ENCODE measurements at regions not wholly inside any gene's neighbourhood (a gene's known extent, or its start where the extent isn't known, plus 50 kb on each side); places are given as distances from the start of the nearest gene placed in this dataset.

DNA sequence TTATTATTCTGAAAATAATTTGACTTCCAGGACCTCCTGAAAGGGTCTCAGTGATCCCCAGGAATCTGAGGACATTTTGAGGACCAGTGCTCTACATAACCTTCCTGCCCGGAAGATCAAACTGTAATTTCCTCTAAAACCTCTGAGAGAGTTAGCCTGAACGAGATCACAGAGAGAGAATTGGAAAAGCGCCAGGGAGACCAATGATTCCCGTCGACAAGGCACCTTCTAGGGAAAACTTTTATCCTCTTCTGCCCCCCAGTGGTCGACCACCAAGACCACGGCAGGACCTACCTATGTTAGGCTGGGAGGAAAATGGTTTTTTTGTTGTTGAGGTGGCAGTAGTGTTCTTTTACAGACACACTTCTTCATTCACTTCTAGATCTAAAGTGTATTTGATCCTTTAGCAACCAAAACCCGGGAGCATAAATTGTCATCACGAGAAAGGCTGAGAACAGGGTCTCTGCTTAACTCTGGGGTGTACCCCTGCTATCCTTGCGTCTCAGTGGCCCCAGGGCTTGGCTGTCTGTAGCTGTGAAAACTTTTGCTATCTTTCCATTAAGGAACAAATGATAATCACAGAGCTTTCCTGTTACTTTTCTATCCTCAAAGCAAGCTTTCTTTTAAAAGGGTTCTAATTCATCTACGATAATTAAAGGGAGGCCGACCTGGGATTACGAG lies 62.9 kb upstream of the NID2 start:
- H3K27ac ChIP-seq (ENCODE audit: control insufficient read depth, insufficient read depth, low read length): no peak overlapping the region
- H3K27me3 ChIP-seq (ENCODE audit: control insufficient read depth, extremely low read depth, insufficient read depth, low read length): no peaks in the 10 kb centered on the region
- peak; percentile 53 for FAIRE-seq
- H4K20me1 ChIP-seq (ENCODE audit: control insufficient read depth, extremely low read depth, insufficient read depth, low read length): no peaks in the 10 kb centered on the region
- H3K9ac ChIP-seq (ENCODE audit: control insufficient read depth, extremely low read depth, insufficient read depth, low read length): no peak overlapping the region
- no peaks in the 10 kb centered on the region for H3K36me3 ChIP-seq (ENCODE audit: control insufficient read depth in 2 of 2, extremely low read depth in 1 of 2, insufficient read depth in 2 of 2, low read length in 2 of 2)
- DNase-seq (ENCODE audit: low read depth, low spot score): peak; percentile 48
- no peaks in the 10 kb centered on the region for H3K79me2 ChIP-seq (ENCODE audit: control insufficient read depth, insufficient read depth, low read length)
- H2AFZ ChIP-seq (ENCODE audit: control insufficient read depth, low read length): peak overlapping the region; percentile 28
- H3K9me1 ChIP-seq (ENCODE audit: control insufficient read depth, extremely low read depth, insufficient read depth, low read length): no peaks in the 10 kb centered on the region
- H3K9me3 ChIP-seq (ENCODE audit: control insufficient read depth, low read depth, low read length): no peaks in the 10 kb centered on the region
- H3K4me2 ChIP-seq (ENCODE audit: control insufficient read depth, extremely low read depth, insufficient read depth, low read depth, low read length): peak overlapping the region; percentile 43
- H3K4me1 ChIP-seq (ENCODE audit: control insufficient read depth, extremely low read depth, insufficient read depth, low read length): peaks cover 3% of the 10 kb centered on the region
- dilution Hi-C loops (cut with MboI; ENCODE audit: extremely low pct_ligation_motif_present, low sequenced_read_pairs): no loop called here
- TF ChIP-seq, protein P1, sequence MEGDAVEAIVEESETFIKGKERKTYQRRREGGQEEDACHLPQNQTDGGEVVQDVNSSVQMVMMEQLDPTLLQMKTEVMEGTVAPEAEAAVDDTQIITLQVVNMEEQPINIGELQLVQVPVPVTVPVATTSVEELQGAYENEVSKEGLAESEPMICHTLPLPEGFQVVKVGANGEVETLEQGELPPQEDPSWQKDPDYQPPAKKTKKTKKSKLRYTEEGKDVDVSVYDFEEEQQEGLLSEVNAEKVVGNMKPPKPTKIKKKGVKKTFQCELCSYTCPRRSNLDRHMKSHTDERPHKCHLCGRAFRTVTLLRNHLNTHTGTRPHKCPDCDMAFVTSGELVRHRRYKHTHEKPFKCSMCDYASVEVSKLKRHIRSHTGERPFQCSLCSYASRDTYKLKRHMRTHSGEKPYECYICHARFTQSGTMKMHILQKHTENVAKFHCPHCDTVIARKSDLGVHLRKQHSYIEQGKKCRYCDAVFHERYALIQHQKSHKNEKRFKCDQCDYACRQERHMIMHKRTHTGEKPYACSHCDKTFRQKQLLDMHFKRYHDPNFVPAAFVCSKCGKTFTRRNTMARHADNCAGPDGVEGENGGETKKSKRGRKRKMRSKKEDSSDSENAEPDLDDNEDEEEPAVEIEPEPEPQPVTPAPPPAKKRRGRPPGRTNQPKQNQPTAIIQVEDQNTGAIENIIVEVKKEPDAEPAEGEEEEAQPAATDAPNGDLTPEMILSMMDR (optimal IDR thresholded peaks at IDR 0.05 in 1 of 3, IDR thresholded peaks at IDR 0.05 in 1 of 3, conservative IDR thresholded peaks at IDR 0.05 in 1 of 3; ENCODE audit: extremely low read depth in 1 of 3, insufficient read depth in 2 of 3, low read length in 3 of 3): peak; percentile 50 to 84 (median 71)
- TF ChIP-seq EZH2 (IDR thresholded peaks at IDR 0.05; ENCODE audit: low read length): no peak
- H3K4me3 ChIP-seq (ENCODE audit: control insufficient read depth in 2 of 3, extremely low read depth in 1 of 3, insufficient read depth in 2 of 3, low read depth in 1 of 3, low read length in 3 of 3): no peak overlapping the region

DNA sequence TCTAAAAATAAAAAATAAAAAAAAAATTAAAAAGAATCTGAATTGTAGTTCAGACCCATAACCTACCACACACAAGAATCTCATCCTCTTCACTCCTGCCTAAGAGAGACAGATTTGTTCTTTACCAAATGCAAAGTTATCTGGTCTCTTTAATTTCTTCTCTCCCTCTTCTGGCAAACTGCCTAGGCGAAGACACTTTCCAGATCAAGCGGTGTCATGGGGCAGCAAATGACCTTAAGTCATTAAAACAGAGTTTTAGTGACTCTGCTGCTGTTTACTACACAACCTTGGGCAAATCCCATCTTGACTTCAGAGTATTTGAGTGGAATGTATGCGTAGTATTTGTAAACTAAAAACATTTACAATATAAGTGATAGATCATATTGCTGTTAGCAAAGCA lies 60.9 kb upstream of the NID2 start:
- H4K20me1 ChIP-seq (ENCODE audit: control insufficient read depth, extremely low read depth, insufficient read depth, low read length): no peaks in the 10 kb centered on the region
- dilution Hi-C loops (cut with MboI; ENCODE audit: extremely low pct_ligation_motif_present, low sequenced_read_pairs): no loop called here
- peaks cover 9% of the 10 kb centered on the region for H3K4me1 ChIP-seq (ENCODE audit: control insufficient read depth, extremely low read depth, insufficient read depth, low read length)
- DNase-seq (ENCODE audit: low read depth, low spot score) (no peak), FAIRE-seq (no peak)
- TF ChIP-seq EZH2 (IDR thresholded peaks at IDR 0.05; ENCODE audit: low read length): no peak
- TF ChIP-seq, protein P1 (optimal IDR thresholded peaks at IDR 0.05 in 1 of 3, IDR thresholded peaks at IDR 0.05 in 1 of 3, conservative IDR thresholded peaks at IDR 0.05 in 1 of 3; ENCODE audit: extremely low read depth in 1 of 3, insufficient read depth in 2 of 3, low read length in 3 of 3): no peak
- H3K9ac ChIP-seq (ENCODE audit: control insufficient read depth, extremely low read depth, insufficient read depth, low read length): no peak overlapping the region
- no peaks in the 10 kb centered on the region for H3K27me3 ChIP-seq (ENCODE audit: control insufficient read depth, extremely low read depth, insufficient read depth, low read length)
- H3K9me3 ChIP-seq (ENCODE audit: control insufficient read depth, low read depth, low read length): no peaks in the 10 kb centered on the region
- H3K4me2 ChIP-seq (ENCODE audit: control insufficient read depth, extremely low read depth, insufficient read depth, low read depth, low read length): no peak overlapping the region
- H3K79me2 ChIP-seq (ENCODE audit: control insufficient read depth, insufficient read depth, low read length): no peaks in the 10 kb centered on the region
- H3K9me1 ChIP-seq (ENCODE audit: control insufficient read depth, extremely low read depth, insufficient read depth, low read length): no peaks in the 10 kb centered on the region
- no peak overlapping the region for H2AFZ ChIP-seq (ENCODE audit: control insufficient read depth, low read length)
- no peak overlapping the region for H3K27ac ChIP-seq (ENCODE audit: control insufficient read depth, insufficient read depth, low read length)
- H3K36me3 ChIP-seq (ENCODE audit: control insufficient read depth in 2 of 2, extremely low read depth in 1 of 2, insufficient read depth in 2 of 2, low read length in 2 of 2): no peaks in the 10 kb centered on the region
- no peak overlapping the region for H3K4me3 ChIP-seq (ENCODE audit: control insufficient read depth in 2 of 3, extremely low read depth in 1 of 3, insufficient read depth in 2 of 3, low read depth in 1 of 3, low read length in 3 of 3)
